CD14-positive monocyte (primary cell): ENCODE measurements at regions not wholly inside any gene's neighbourhood (a gene's known extent, or its start where the extent isn't known, plus 50 kb on each side); places are given as distances from the start of the nearest gene placed in this dataset.

Experiments
- DNase-seq, 3 donors: peaks; one replicate each; pipeline ENCODE4 v3.0.0-alpha.2; 2011 to 2022
- H2AFZ ChIP-seq: 2 replicates; pipeline ENCODE4 v1.6.0; 2012; ENCODE audit warnings: mild to moderate bottlenecking, low read depth, low read length, inconsistent platforms; ENCODE audit not compliant: insufficient read depth, poor library complexity, severe bottlenecking
- H3K27ac ChIP-seq, 2 donors: 1 replicate in 1 of 2; 2 replicates in 1 of 2; pipeline ENCODE4 v1.5.1; 2012 to 2013; ENCODE audit warnings: low read length in 2 of 2, control low read depth in 1 of 2, inconsistent platforms in 1 of 2, low read depth in 1 of 2, mild to moderate bottlenecking in 1 of 2
- H3K27me3 ChIP-seq, 2 donors: one replicate each; pipeline versions ENCODE4 v1.6.0 to v1.6.1; 2011 to 2013; ENCODE audit warnings: low read length in 2 of 2; ENCODE audit not compliant: control insufficient read depth in 2 of 2, insufficient read depth in 2 of 2
- H3K36me3 ChIP-seq, 2 donors: replicated peaks in 1 of 2; 1 replicate in 1 of 2; 2 replicates in 1 of 2; pipeline versions ENCODE4 v1.5.1 to v1.6.1; 2012 to 2013; ENCODE audit warnings: low read length in 2 of 2, control low read depth in 1 of 2, inconsistent platforms in 1 of 2, mild to moderate bottlenecking in 1 of 2; ENCODE audit not compliant: insufficient read depth in 2 of 2, control insufficient read depth in 1 of 2
- H3K4me1 ChIP-seq, 2 donors: 1 replicate in 1 of 2; 2 replicates in 1 of 2; pipeline versions ENCODE4 v1.5.1 to v1.6.1; 2012 to 2013; ENCODE audit warnings: low read length in 2 of 2, control low read depth in 1 of 2, inconsistent platforms in 1 of 2, mild to moderate bottlenecking in 1 of 2, moderate library complexity in 1 of 2; ENCODE audit not compliant: insufficient read depth in 2 of 2, control insufficient read depth in 1 of 2
- H3K4me2 ChIP-seq: replicated peaks from 2 replicates; pipeline ENCODE3; 2012; ENCODE audit warnings: low read length, moderate library complexity, mild to moderate bottlenecking; ENCODE audit not compliant: poor library complexity, severe bottlenecking; ENCODE audit errors: extremely low read depth
- H3K4me3 ChIP-seq, 3 experiments: fragments of 200-600 bp in 1 of 3; sonication (generic) in 1 of 3; replicated peaks in 1 of 3; 1 replicate in 2 of 3; 2 replicates in 1 of 3; pipeline ENCODE4 v1.5.1; 2011 to 2013; ENCODE audit warnings: low read length in 3 of 3, mild to moderate bottlenecking in 3 of 3, control low read depth in 2 of 3, low read depth in 2 of 3, inconsistent platforms in 1 of 3, moderate library complexity in 1 of 3
- H3K79me2 ChIP-seq: 2 replicates; pipeline ENCODE4 v1.6.0; 2012; ENCODE audit warnings: mild to moderate bottlenecking, control low read depth, inconsistent platforms, low read length, moderate library complexity; ENCODE audit not compliant: insufficient read depth
- H3K9ac ChIP-seq: 2 replicates; pipeline ENCODE4 v1.6.0; 2017; ENCODE audit warnings: low read length, mild to moderate bottlenecking; ENCODE audit not compliant: insufficient read depth, poor library complexity, severe bottlenecking
- H3K9me3 ChIP-seq, 2 donors: replicated peaks in 1 of 2; 1 replicate in 1 of 2; 2 replicates in 1 of 2; pipeline versions ENCODE4 v1.5.1 to v1.6.1; 2012 to 2013; ENCODE audit warnings: low read length in 2 of 2, control low read depth in 1 of 2; ENCODE audit not compliant: control insufficient read depth in 1 of 2, insufficient read depth in 1 of 2
- H4K20me1 ChIP-seq: 2 replicates; pipeline ENCODE4 v1.6.0; 2012; ENCODE audit warnings: mild to moderate bottlenecking, low read length, control low read depth, moderate library complexity; ENCODE audit not compliant: insufficient read depth
- H3K27ac Mint-ChIP-seq, 7 donors: one replicate each; pipeline ENCODE4 v1.8.0; 2020; ENCODE audit warnings: mild to moderate bottlenecking in 7 of 7, mixed read lengths in 7 of 7, moderate library complexity in 6 of 7, inconsistent platforms in 2 of 7
- H3K27me3 Mint-ChIP-seq, 3 donors: one replicate each; pipeline ENCODE4 v1.8.0; 2021 to 2022; ENCODE audit warnings: low read depth in 3 of 3, mild to moderate bottlenecking in 3 of 3, mixed read lengths in 3 of 3, moderate library complexity in 3 of 3, inconsistent platforms in 1 of 3
- H3K36me3 Mint-ChIP-seq, 2 donors: one replicate each; pipeline ENCODE4 v1.8.0; 2020; ENCODE audit warnings: mixed read lengths in 2 of 2, inconsistent platforms in 1 of 2, mild to moderate bottlenecking in 1 of 2
- H3K4me1 Mint-ChIP-seq: one replicate; pipeline ENCODE4 v1.8.0; 2020; ENCODE audit warnings: mild to moderate bottlenecking, mixed read lengths
- H3K4me3 Mint-ChIP-seq, 2 donors: one replicate each; pipeline ENCODE4 v1.8.0; 2020; ENCODE audit warnings: mild to moderate bottlenecking in 2 of 2, mixed read lengths in 2 of 2, moderate library complexity in 1 of 2
- H3K9me3 Mint-ChIP-seq, 7 donors: one replicate each; pipeline ENCODE4 v1.8.0; 2020 to 2022; ENCODE audit warnings: mixed read lengths in 7 of 7, mild to moderate bottlenecking in 6 of 7, moderate library complexity in 6 of 7, inconsistent platforms in 2 of 7
- WGBS: methylation state at CpG from one replicate; pipeline ENCODE4 v1.1.5; 2013; ENCODE audit warnings: missing lambda C conversion rate; ENCODE audit not compliant: insufficient coverage; 5-methylcytosine and 5-hydroxymethylcytosine counted together
- intact Hi-C, 2 donors: fragments of 100-400 bp; cut with micrococcal nuclease; formaldehyde crosslinking; loops; one replicate each; pipeline versions ENCODE4 v1.15.0 to v1.15.1; 2023
- TF ChIP-seq, protein P1 (sequence below): fragments of 200-600 bp; IDR thresholded peaks from one replicate; pipeline ENCODE4 v1.8.0; 2022; ENCODE audit warnings: antibody characterized with exemption, mild to moderate bottlenecking

DNA sequence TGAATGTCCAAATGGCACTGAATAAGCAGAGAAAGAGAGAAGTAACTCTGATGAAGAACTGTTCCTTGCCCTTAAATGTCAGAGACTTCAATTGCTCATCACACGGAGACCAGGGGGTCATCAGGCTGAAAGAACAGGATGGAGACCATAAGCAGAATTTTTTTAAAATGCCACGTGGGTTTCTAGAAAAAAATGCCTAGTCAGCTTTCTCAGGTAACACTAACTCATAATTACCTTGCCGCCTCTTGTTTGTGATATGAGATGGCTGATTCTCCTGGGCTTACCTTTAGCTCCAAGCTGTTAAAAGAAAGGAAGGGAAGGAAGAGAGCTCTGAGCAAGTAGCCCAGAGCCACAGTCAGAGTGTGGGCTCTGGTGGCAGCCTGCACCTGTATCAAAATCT is 372.0 kb downstream of the GPAM start:
- peaks cover 3 to 14% of the 10 kb centered on the region in 2 donors for H3K9me3 ChIP-seq
- H2AFZ ChIP-seq, result no peak overlapping the region
- TF ChIP-seq, protein P1, sequence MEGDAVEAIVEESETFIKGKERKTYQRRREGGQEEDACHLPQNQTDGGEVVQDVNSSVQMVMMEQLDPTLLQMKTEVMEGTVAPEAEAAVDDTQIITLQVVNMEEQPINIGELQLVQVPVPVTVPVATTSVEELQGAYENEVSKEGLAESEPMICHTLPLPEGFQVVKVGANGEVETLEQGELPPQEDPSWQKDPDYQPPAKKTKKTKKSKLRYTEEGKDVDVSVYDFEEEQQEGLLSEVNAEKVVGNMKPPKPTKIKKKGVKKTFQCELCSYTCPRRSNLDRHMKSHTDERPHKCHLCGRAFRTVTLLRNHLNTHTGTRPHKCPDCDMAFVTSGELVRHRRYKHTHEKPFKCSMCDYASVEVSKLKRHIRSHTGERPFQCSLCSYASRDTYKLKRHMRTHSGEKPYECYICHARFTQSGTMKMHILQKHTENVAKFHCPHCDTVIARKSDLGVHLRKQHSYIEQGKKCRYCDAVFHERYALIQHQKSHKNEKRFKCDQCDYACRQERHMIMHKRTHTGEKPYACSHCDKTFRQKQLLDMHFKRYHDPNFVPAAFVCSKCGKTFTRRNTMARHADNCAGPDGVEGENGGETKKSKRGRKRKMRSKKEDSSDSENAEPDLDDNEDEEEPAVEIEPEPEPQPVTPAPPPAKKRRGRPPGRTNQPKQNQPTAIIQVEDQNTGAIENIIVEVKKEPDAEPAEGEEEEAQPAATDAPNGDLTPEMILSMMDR, result no peak
- H3K4me1 Mint-ChIP-seq, result no peaks in the 10 kb centered on the region
- H3K27ac Mint-ChIP-seq, result no peak overlapping the region
- H3K4me3 ChIP-seq, result no peak overlapping the region
- no peak overlapping the region for H3K9ac ChIP-seq
- H3K36me3 Mint-ChIP-seq, result no peaks in the 10 kb centered on the region
- H3K79me2 ChIP-seq, result no peaks in the 10 kb centered on the region
- DNase-seq, result no peak
- H3K27me3 ChIP-seq, result no peaks in the 10 kb centered on the region
- H3K4me1 ChIP-seq, result no peaks in the 10 kb centered on the region
- H3K27me3 Mint-ChIP-seq, result peaks cover 0 to 3% (median 0%) of the 10 kb centered on the region in 3 donors
- H3K4me3 Mint-ChIP-seq, result no peak overlapping the region
- H3K4me2 ChIP-seq, result no peak overlapping the region
- no peak overlapping the region for H3K27ac ChIP-seq
- no peaks in the 10 kb centered on the region for H3K36me3 ChIP-seq
- intact Hi-C loops, result no loop called here
- peaks cover 3 to 27% (median 11%) of the 10 kb centered on the region in 7 donors for H3K9me3 Mint-ChIP-seq
- H4K20me1 ChIP-seq, result no peaks in the 10 kb centered on the region
- WGBS, result 100% methylated on average over 1 of the region's 3 CpGs

DNA sequence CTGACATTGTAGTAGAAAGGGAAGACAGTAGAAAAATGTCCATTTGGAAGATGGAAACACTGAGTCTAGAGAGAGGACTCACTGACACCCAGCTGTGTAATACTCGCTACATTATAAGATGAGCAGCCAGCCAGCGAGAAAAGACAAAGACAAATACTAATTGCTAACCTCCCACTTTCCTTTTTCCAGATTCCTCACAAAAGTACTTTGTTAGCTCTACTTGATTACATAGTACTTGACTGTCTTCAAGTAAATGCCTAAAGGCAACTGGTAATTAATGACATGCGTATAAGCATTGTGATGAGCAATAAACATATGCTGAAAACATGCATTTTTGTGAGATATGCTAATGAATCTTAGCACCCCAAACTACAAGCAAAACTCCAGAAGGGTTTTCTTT is 363.1 kb downstream of the GPAM start:
- Histone ChIP-seq H3K27ac (no peak overlapping the region), H2AFZ (no peak overlapping the region), H4K20me1 (no peaks in the 10 kb centered on the region), H3K9me3 (no peaks in the 10 kb centered on the region), H3K4me2 (no peak overlapping the region), H3K4me1 (no peaks in the 10 kb centered on the region), H3K79me2 (no peaks in the 10 kb centered on the region), H3K36me3 (no peaks in the 10 kb centered on the region), H3K27me3 (no peaks in the 10 kb centered on the region), H3K4me3 (no peak overlapping the region), H3K9ac (no peak overlapping the region)
- no CpG with 5 or more reads among the region's 3 CpGs for WGBS
- Mint-ChIP-seq H3K4me1 (no peaks in the 10 kb centered on the region), H3K9me3 (peaks cover 0 to 8% (median 2%) of the 10 kb centered on the region in 7 donors), H3K4me3 (no peak overlapping the region), H3K27me3 (no peaks in the 10 kb centered on the region), H3K36me3 (no peaks in the 10 kb centered on the region), H3K27ac (no peak overlapping the region)
- intact Hi-C loops, result no loop called here
- TF ChIP-seq, protein P1, result no peak
- DNase-seq, result no peak
